IMR-90 (cell line): ENCODE measurements at regions not wholly inside any gene's neighbourhood (a gene's known extent, or its start where the extent isn't known, plus 50 kb on each side); places are given as distances from the start of the nearest gene placed in this dataset.
"Not testable (repeated sequence)": the region's sequence is repeated elsewhere in the genome, so short reads cannot be mapped to it uniquely, and the experiment has no call there.

Experiments
- ATAC-seq: fragments of 200-7000 bp; cut with Tn5 transposase; 2 replicates; pipeline ENCODE4 v1.9.1; 2020; ENCODE audit warnings: low read depth, mild to moderate bottlenecking, moderate library complexity
- BruUV-seq: library from RNA; stranded (reverse); fragments of 400-500 nt; replicated peaks from 2 replicates; lab custom pipeline; 2021; lab: Mats Ljungman, UMichigan
- CTCF ChIA-PET: fragments of 300-600 bp; formaldehyde crosslinking; extraction: SDS; loops from one replicate; lab custom pipeline; 2021; ENCODE audit warnings: antibody characterized with exemption; lab: Yijun Ruan, JAX
- POLR2A ChIA-PET: fragments of 300-600 bp; sonication (Branson Sonifier 250); formaldehyde crosslinking; loops from one replicate; lab custom pipeline; 2022; ENCODE audit warnings: antibody characterized with exemption; ENCODE audit not compliant: unreplicated experiment; lab: Charles Lee
- DNase-seq: peaks from one replicate; pipeline ENCODE4 v3.0.0; 2013
- H2AFZ ChIP-seq: replicated peaks from 2 replicates; pipeline ENCODE3; 2013; ENCODE audit warnings: low read length, mild to moderate bottlenecking; ENCODE audit not compliant: poor library complexity
- H2AK5ac ChIP-seq: 2 replicates; pipeline ENCODE4 v1.6.1; 2013; ENCODE audit warnings: low read depth, low read length, inconsistent platforms
- H2AK9ac ChIP-seq: replicated peaks from 2 replicates; pipeline ENCODE3; 2013; ENCODE audit warnings: mild to moderate bottlenecking, low read depth, low read length, moderate library complexity; ENCODE audit not compliant: poor library complexity
- H2BK120ac ChIP-seq: 2 replicates; pipeline ENCODE4 v1.6.1; 2013; ENCODE audit warnings: low read depth, low read length, inconsistent platforms
- H2BK15ac ChIP-seq: 3 replicates; pipeline ENCODE4 v1.6.1; 2013; ENCODE audit warnings: low read depth, low read length, inconsistent platforms
- H2BK20ac ChIP-seq: 2 replicates; pipeline ENCODE4 v1.6.1; 2013; ENCODE audit warnings: low read depth, mild to moderate bottlenecking, inconsistent platforms, low read length, moderate library complexity
- H2BK5ac ChIP-seq: 2 replicates; pipeline ENCODE4 v1.6.1; 2013; ENCODE audit warnings: mild to moderate bottlenecking, low read depth, low read length, inconsistent platforms; ENCODE audit not compliant: poor library complexity, severe bottlenecking
- H3K14ac ChIP-seq: replicated peaks from 2 replicates; pipeline ENCODE4 v1.6.1; 2013; ENCODE audit warnings: low read depth, low read length, inconsistent platforms
- H3K18ac ChIP-seq: 2 replicates; pipeline ENCODE4 v1.6.1; 2013; ENCODE audit warnings: low read depth, low read length, control low read depth
- H3K23ac ChIP-seq: 2 replicates; pipeline ENCODE4 v1.6.1; 2013; ENCODE audit warnings: low read depth, low read length, inconsistent platforms
- H3K27ac ChIP-seq: 2 replicates; pipeline ENCODE4 v1.5.1; 2013; ENCODE audit warnings: mild to moderate bottlenecking, control low read depth, low read length; ENCODE audit not compliant: insufficient read depth
- H3K27me3 ChIP-seq: 2 replicates; pipeline ENCODE4 v1.6.1; 2013; ENCODE audit warnings: low read length; ENCODE audit not compliant: control insufficient read depth, insufficient read depth
- H3K36me3 ChIP-seq: 2 replicates; pipeline ENCODE4 v1.6.1; 2013; ENCODE audit warnings: low read length, mixed read lengths; ENCODE audit not compliant: control insufficient read depth, insufficient read depth
- H3K4ac ChIP-seq: 2 replicates; pipeline ENCODE4 v1.6.1; 2013; ENCODE audit warnings: low read depth, low read length, inconsistent platforms
- H3K4me1 ChIP-seq: 2 replicates; pipeline ENCODE4 v1.6.1; 2013; ENCODE audit warnings: low read length, mixed read lengths; ENCODE audit not compliant: control insufficient read depth, insufficient read depth
- H3K4me2 ChIP-seq: 2 replicates; pipeline ENCODE4 v1.6.1; 2013; ENCODE audit warnings: low read depth, mild to moderate bottlenecking, control low read depth, low read length, moderate library complexity
- H3K4me3 ChIP-seq: 2 replicates; pipeline ENCODE4 v1.5.1; 2013; ENCODE audit warnings: low read depth, mild to moderate bottlenecking, control low read depth, low read length, moderate library complexity; ENCODE audit not compliant: insufficient read depth
- H3K56ac ChIP-seq: 2 replicates; pipeline ENCODE4 v1.6.1; 2013; ENCODE audit warnings: low read length, inconsistent platforms; ENCODE audit not compliant: insufficient read depth; ENCODE audit errors: extremely low read depth
- H3K79me1 ChIP-seq, 2 experiments: 2 replicates each; pipeline ENCODE4 v1.6.1; 2013; ENCODE audit warnings: low read length in 2 of 2, inconsistent platforms in 1 of 2, low read depth in 1 of 2
- H3K9ac ChIP-seq: 2 replicates; pipeline ENCODE4 v1.6.1; 2013; ENCODE audit warnings: low read depth, low read length, control low read depth
- H3K9me1 ChIP-seq: 2 replicates; pipeline ENCODE4 v1.6.1; 2013; ENCODE audit warnings: low read length, inconsistent platforms; ENCODE audit not compliant: insufficient read depth
- H3K9me3 ChIP-seq: 2 replicates; pipeline ENCODE4 v1.6.1; 2013; ENCODE audit warnings: low read length; ENCODE audit not compliant: control insufficient read depth, insufficient read depth
- H4K20me1 ChIP-seq: 2 replicates; pipeline ENCODE4 v1.6.1; 2013; ENCODE audit warnings: low read length, inconsistent platforms; ENCODE audit not compliant: insufficient read depth
- H4K5ac ChIP-seq: 2 replicates; pipeline ENCODE4 v1.6.1; 2013; ENCODE audit warnings: mild to moderate bottlenecking, low read depth, low read length, control low read depth
- H4K8ac ChIP-seq, 2 experiments: 2 replicates each; pipeline ENCODE4 v1.6.1; 2013; ENCODE audit warnings: low read depth in 2 of 2, low read length in 2 of 2, control low read depth in 1 of 2, inconsistent platforms in 1 of 2
- H4K91ac ChIP-seq: 2 replicates; pipeline ENCODE4 v1.6.1; 2013; ENCODE audit warnings: low read depth, low read length, inconsistent platforms; ENCODE audit not compliant: insufficient read depth
- WGBS, 2 experiments: methylation state at CpG; one replicate each; pipeline versions ENCODE4 v1.1.5 to v1.1.7; 2013; ENCODE audit warnings: missing lambda C conversion rate in 2 of 2; ENCODE audit not compliant: insufficient read length in 1 of 2; ENCODE audit errors: extremely low coverage in 2 of 2; 5-methylcytosine and 5-hydroxymethylcytosine counted together
- dilution Hi-C: fragments of 300-500 bp; cut with HindIII; formaldehyde crosslinking; loops from one replicate; pipeline ENCODE4 v1.14.3; 2018; ENCODE audit warnings: low sequenced_read_pairs; ENCODE audit not compliant: unreplicated experiment
- in situ Hi-C: fragments of 300-500 bp; cut with MboI; formaldehyde crosslinking; loops from 3 replicates; pipeline ENCODE4 v1.14.3; 2019; ENCODE audit warnings: low sequenced_read_pairs, inconsistent platforms, mixed read lengths
- intact Hi-C: fragments of 100-400 bp; cut with micrococcal nuclease; formaldehyde crosslinking; loops from 2 replicates; pipeline ENCODE4 v1.10.0; 2022

- H4K8ac ChIP-seq, H2BK20ac ChIP-seq, H3K27ac ChIP-seq, H3K9me1 ChIP-seq, H3K4me3 ChIP-seq, H4K5ac ChIP-seq, H3K79me1 ChIP-seq, H3K4me1 ChIP-seq, BruUV-seq, H4K20me1 ChIP-seq, intact Hi-C loops, H2BK120ac ChIP-seq, H3K14ac ChIP-seq, H4K91ac ChIP-seq, H3K4ac ChIP-seq, H2AFZ ChIP-seq, dilution Hi-C loops, H2AK5ac ChIP-seq, H3K56ac ChIP-seq, H3K4me2 ChIP-seq, in situ Hi-C loops, H2AK9ac ChIP-seq, H2BK15ac ChIP-seq, ATAC-seq, DNase-seq, H3K27me3 ChIP-seq, H2BK5ac ChIP-seq, POLR2A ChIA-PET, H3K23ac ChIP-seq, H3K18ac ChIP-seq, H3K9ac ChIP-seq, CTCF ChIA-PET, H3K36me3 ChIP-seq: not testable (repeated sequence)
- WGBS, 2 experiments, result no CpG with 5 or more reads among the region's 3 CpGs
- peaks cover 20% of the 10 kb centered on the region for H3K9me3 ChIP-seq
Measured at GRCh38 chr3:163172513-163172912, 1675.9 kb downstream of the OTOL1 start.
